ENCODE measurements at regions not wholly inside any gene's neighbourhood (a gene's known extent, or its start where the extent isn't known, plus 50 kb on each side); places are given as distances from the start of the nearest gene placed in this dataset.
"Not testable (repeated sequence)": the region's sequence is repeated elsewhere in the genome, so short reads cannot be mapped to it uniquely, and the experiment has no call there.

DNA sequence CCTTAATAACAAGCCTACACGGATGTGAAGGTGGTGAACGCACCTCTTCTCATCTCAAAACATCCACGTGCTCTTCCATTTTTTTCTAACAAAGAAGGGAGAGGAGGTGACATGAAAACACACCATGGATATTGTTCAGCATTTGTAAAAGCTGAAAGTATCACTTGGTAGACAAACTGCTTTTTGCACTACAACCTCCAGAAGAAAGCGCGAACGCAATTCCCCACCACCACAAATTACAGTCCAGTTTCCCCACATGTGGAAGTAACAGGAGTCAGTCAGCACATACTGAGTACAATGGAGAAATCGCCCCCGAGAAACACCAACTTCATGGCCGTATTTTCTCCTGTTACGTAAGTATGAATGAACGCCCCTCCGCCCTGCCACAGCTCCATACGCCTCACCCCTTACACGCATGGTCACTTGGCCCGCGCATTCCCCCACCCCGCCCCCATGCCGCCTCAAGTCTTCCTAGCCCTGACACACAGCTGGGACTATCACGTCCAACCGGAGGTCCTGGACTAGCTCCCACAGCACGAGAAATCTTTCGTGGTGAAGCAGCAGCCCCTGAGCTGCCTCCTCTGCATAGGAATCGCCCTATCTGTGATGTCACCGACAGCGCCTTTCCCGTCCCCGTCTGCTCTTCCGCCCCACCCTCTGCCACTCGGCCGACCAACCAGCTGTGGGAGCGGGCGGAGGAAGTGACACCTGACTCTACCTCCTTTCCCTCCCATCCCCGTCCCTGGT, 62.4 kb upstream of the NBPF15 start:
- H3K4me1 Mint-ChIP-seq; H2AFZ ChIP-seq (ENCODE audit: insufficient read depth, low read depth, low read length, poor library complexity, severe bottlenecking); H3K79me2 ChIP-seq (ENCODE audit: insufficient read depth, low read length); H3K27ac ChIP-seq (ENCODE audit: low read depth in 1 of 2, low read length in 2 of 2); H3K9me3 ChIP-seq (replicated peaks in 1 of 2; ENCODE audit: control insufficient read depth in 1 of 2, insufficient read depth in 1 of 2, low read length in 2 of 2); H3K9me3 Mint-ChIP-seq; H3K4me2 ChIP-seq (replicated peaks; ENCODE audit: extremely low read depth, low read length, poor library complexity, severe bottlenecking); intact Hi-C loops (cut with micrococcal nuclease); H3K9ac ChIP-seq (ENCODE audit: insufficient read depth, low read length, poor library complexity, severe bottlenecking); H3K4me3 ChIP-seq (replicated peaks in 1 of 3; ENCODE audit: low read depth in 2 of 3, low read length in 3 of 3); H3K4me1 ChIP-seq (ENCODE audit: control insufficient read depth in 1 of 2, insufficient read depth in 2 of 2, low read length in 2 of 2); H3K36me3 Mint-ChIP-seq; H4K20me1 ChIP-seq (ENCODE audit: insufficient read depth, low read length); H3K36me3 ChIP-seq (replicated peaks in 1 of 2; ENCODE audit: control insufficient read depth in 1 of 2, insufficient read depth in 2 of 2, low read length in 2 of 2); H3K27me3 ChIP-seq (ENCODE audit: control insufficient read depth in 2 of 2, insufficient read depth in 2 of 2, low read length in 2 of 2): not testable (repeated sequence)
- DNase-seq: peak in 1 of 3 donors; percentile 9
- Mint-ChIP-seq H3K27ac (peak overlapping the region in 2 of 7 donors; percentile 74 to 80), H3K27me3 (ENCODE audit: low read depth in 3 of 3) (peaks cover 8 to 19% (median 12%) of the 10 kb centered on the region in 3 donors), H3K4me3 (peak overlapping the region; percentile 47 to 71)
- 9% methylated on average over 13 of the region's 33 CpGs for WGBS (ENCODE audit: insufficient coverage)

GRCh38 chr1:144532156-144532607, 60.5 kb upstream of the PPIAL4F start:
- H3K4me1 Mint-ChIP-seq; H3K27ac ChIP-seq (ENCODE audit: low read depth in 1 of 2, low read length in 2 of 2); H4K20me1 ChIP-seq (ENCODE audit: insufficient read depth, low read length); H3K27ac Mint-ChIP-seq; H3K36me3 ChIP-seq (replicated peaks in 1 of 2; ENCODE audit: control insufficient read depth in 1 of 2, insufficient read depth in 2 of 2, low read length in 2 of 2); DNase-seq; intact Hi-C loops (cut with micrococcal nuclease); H3K9me3 Mint-ChIP-seq; H3K4me3 ChIP-seq (replicated peaks in 1 of 3; ENCODE audit: low read depth in 2 of 3, low read length in 3 of 3); H3K9ac ChIP-seq (ENCODE audit: insufficient read depth, low read length, poor library complexity, severe bottlenecking); H3K4me2 ChIP-seq (replicated peaks; ENCODE audit: extremely low read depth, low read length, poor library complexity, severe bottlenecking); H3K4me3 Mint-ChIP-seq; H3K27me3 ChIP-seq (ENCODE audit: control insufficient read depth in 2 of 2, insufficient read depth in 2 of 2, low read length in 2 of 2); H3K79me2 ChIP-seq (ENCODE audit: insufficient read depth, low read length); H2AFZ ChIP-seq (ENCODE audit: insufficient read depth, low read depth, low read length, poor library complexity, severe bottlenecking); H3K9me3 ChIP-seq (replicated peaks in 1 of 2; ENCODE audit: control insufficient read depth in 1 of 2, insufficient read depth in 1 of 2, low read length in 2 of 2); H3K36me3 Mint-ChIP-seq; H3K4me1 ChIP-seq (ENCODE audit: control insufficient read depth in 1 of 2, insufficient read depth in 2 of 2, low read length in 2 of 2): not testable (repeated sequence)
- peaks cover 9 to 29% (median 14%) of the 10 kb centered on the region in 3 donors for H3K27me3 Mint-ChIP-seq (ENCODE audit: low read depth in 3 of 3)
- WGBS (ENCODE audit: insufficient coverage): 73% methylated on average over 3 of the region's 9 CpGs

DNA sequence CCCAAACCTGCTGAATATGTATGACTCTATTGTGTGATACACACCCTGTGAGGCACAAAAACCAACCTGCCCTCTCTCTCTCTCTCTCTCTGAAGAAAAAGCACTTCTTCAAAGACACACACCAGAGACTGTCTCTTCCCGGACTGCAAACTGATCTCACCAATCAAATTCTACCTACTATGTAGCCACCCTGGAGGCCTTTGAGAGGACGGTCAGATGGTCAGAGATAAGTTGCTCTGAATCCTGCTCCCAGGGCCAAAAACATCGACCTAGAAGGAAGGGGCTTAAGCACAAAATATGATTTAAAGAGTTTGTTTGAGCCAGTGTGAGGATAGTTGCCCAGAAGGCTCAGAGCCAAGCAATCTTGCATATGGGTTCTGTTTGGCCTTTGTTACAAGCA, 59.2 kb upstream of the PPIAL4F start:
- WGBS (ENCODE audit: insufficient coverage): no CpG with 5 or more reads among the region's 3 CpGs
- H3K27ac ChIP-seq (ENCODE audit: low read depth in 1 of 2, low read length in 2 of 2); H3K4me1 ChIP-seq (ENCODE audit: control insufficient read depth in 1 of 2, insufficient read depth in 2 of 2, low read length in 2 of 2); H3K9ac ChIP-seq (ENCODE audit: insufficient read depth, low read length, poor library complexity, severe bottlenecking); H3K9me3 Mint-ChIP-seq; H3K9me3 ChIP-seq (replicated peaks in 1 of 2; ENCODE audit: control insufficient read depth in 1 of 2, insufficient read depth in 1 of 2, low read length in 2 of 2); DNase-seq; H3K4me1 Mint-ChIP-seq; H3K36me3 ChIP-seq (replicated peaks in 1 of 2; ENCODE audit: control insufficient read depth in 1 of 2, insufficient read depth in 2 of 2, low read length in 2 of 2); H4K20me1 ChIP-seq (ENCODE audit: insufficient read depth, low read length); H3K36me3 Mint-ChIP-seq; intact Hi-C loops (cut with micrococcal nuclease); H3K4me2 ChIP-seq (replicated peaks; ENCODE audit: extremely low read depth, low read length, poor library complexity, severe bottlenecking); H2AFZ ChIP-seq (ENCODE audit: insufficient read depth, low read depth, low read length, poor library complexity, severe bottlenecking); H3K79me2 ChIP-seq (ENCODE audit: insufficient read depth, low read length); H3K4me3 ChIP-seq (replicated peaks in 1 of 3; ENCODE audit: low read depth in 2 of 3, low read length in 3 of 3); H3K4me3 Mint-ChIP-seq; H3K27me3 ChIP-seq (ENCODE audit: control insufficient read depth in 2 of 2, insufficient read depth in 2 of 2, low read length in 2 of 2): not testable (repeated sequence)
- Mint-ChIP-seq H3K27me3 (ENCODE audit: low read depth in 3 of 3) (peaks cover 11 to 25% (median 16%) of the 10 kb centered on the region in 3 donors), H3K27ac (peak overlapping the region in 1 of 7 donors; percentile 11)

DNA sequence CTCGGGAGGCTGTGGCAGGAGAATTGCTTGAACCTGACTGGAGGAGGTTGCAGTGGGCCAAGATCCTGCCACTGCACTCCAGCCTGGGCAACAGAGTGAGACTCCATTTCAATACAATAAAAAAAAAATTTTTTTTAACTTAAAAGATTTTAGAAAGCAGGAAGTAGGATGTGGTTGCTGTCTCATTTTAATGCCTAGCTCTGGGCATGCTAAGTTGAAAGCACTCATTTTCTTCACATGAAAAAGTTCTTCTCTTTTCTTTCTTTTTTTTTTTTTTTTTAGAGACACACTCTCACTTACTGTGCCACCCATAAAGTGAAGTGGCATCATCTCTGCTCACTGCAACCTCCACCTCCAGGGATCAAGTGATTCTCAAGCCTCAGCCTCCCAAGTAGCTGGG, 58.4 kb upstream of the PPIAL4F start:
- DNase-seq; H3K4me3 ChIP-seq (replicated peaks in 1 of 3; ENCODE audit: low read depth in 2 of 3, low read length in 3 of 3); H3K27me3 ChIP-seq (ENCODE audit: control insufficient read depth in 2 of 2, insufficient read depth in 2 of 2, low read length in 2 of 2); H3K9me3 Mint-ChIP-seq; H2AFZ ChIP-seq (ENCODE audit: insufficient read depth, low read depth, low read length, poor library complexity, severe bottlenecking); H3K4me1 Mint-ChIP-seq; H3K9ac ChIP-seq (ENCODE audit: insufficient read depth, low read length, poor library complexity, severe bottlenecking); H4K20me1 ChIP-seq (ENCODE audit: insufficient read depth, low read length); H3K36me3 Mint-ChIP-seq; H3K4me3 Mint-ChIP-seq; H3K79me2 ChIP-seq (ENCODE audit: insufficient read depth, low read length); H3K27ac ChIP-seq (ENCODE audit: low read depth in 1 of 2, low read length in 2 of 2); H3K27ac Mint-ChIP-seq; H3K4me1 ChIP-seq (ENCODE audit: control insufficient read depth in 1 of 2, insufficient read depth in 2 of 2, low read length in 2 of 2); intact Hi-C loops (cut with micrococcal nuclease); H3K36me3 ChIP-seq (replicated peaks in 1 of 2; ENCODE audit: control insufficient read depth in 1 of 2, insufficient read depth in 2 of 2, low read length in 2 of 2); H3K4me2 ChIP-seq (replicated peaks; ENCODE audit: extremely low read depth, low read length, poor library complexity, severe bottlenecking); H3K9me3 ChIP-seq (replicated peaks in 1 of 2; ENCODE audit: control insufficient read depth in 1 of 2, insufficient read depth in 1 of 2, low read length in 2 of 2): not testable (repeated sequence)
- H3K27me3 Mint-ChIP-seq (ENCODE audit: low read depth in 3 of 3): peaks cover 19 to 33% (median 22%) of the 10 kb centered on the region in 3 donors
- no CpG with 5 or more reads among the region's 1 CpG for WGBS (ENCODE audit: insufficient coverage)
